Iris pigment epithelial cell (primary cell): ENCODE measurements at regions not wholly inside any gene's neighbourhood (a gene's known extent, or its start where the extent isn't known, plus 50 kb on each side); places are given as distances from the start of the nearest gene placed in this dataset.

Experiments
- DNase-seq: peaks from one replicate; pipeline ENCODE4 v3.0.0-alpha.2; 2011; ENCODE audit warnings: low read depth

- DNase-seq = peak; percentile 48
Observed at GRCh38 chr3:18295171-18295920, 129.8 kb downstream of the SATB1 start.

- DNase-seq = no peak
Observed at GRCh38 chr3:18290157-18290556, 135.0 kb downstream of the SATB1 start.

GRCh38 chr3:18288243-18288642, 136.9 kb downstream of the SATB1 start:
- DNase-seq = no peak

- no peak for DNase-seq
Observed at GRCh38 chr3:18284716-18285115, 140.4 kb downstream of the SATB1 start.

GRCh38 chr3:18283680-18284079, 141.5 kb downstream of the SATB1 start:
- no peak for DNase-seq

- DNase-seq = no peak
Observed at GRCh38 chr3:18282507-18282906, 142.6 kb downstream of the SATB1 start.

GRCh38 chr3:18279226-18279737, 145.9 kb downstream of the SATB1 start:
- no peak for DNase-seq

- no peak for DNase-seq
Observed at GRCh38 chr3:18264853-18265252, 160.3 kb downstream of the SATB1 start.

- no peak for DNase-seq
Observed at GRCh38 chr3:18264361-18264760, 160.8 kb downstream of the SATB1 start.

GRCh38 chr3:18258492-18258891, 166.6 kb downstream of the SATB1 start:
- no peak for DNase-seq

- no peak for DNase-seq
Observed at GRCh38 chr3:18252578-18252977, 172.6 kb downstream of the SATB1 start.

GRCh38 chr3:18250991-18251390, 174.1 kb downstream of the SATB1 start:
- DNase-seq = no peak

GRCh38 chr3:18249126-18249525, 176.0 kb downstream of the SATB1 start:
- peak; percentile 9 for DNase-seq

GRCh38 chr3:18247776-18248310, 177.3 kb downstream of the SATB1 start:
- DNase-seq = no peak

GRCh38 chr3:18247139-18247695, 177.9 kb downstream of the SATB1 start:
- no peak for DNase-seq

GRCh38 chr3:18246336-18247060, 178.6 kb downstream of the SATB1 start:
- DNase-seq = no peak

- no peak for DNase-seq
Observed at GRCh38 chr3:18245721-18246120, 179.4 kb downstream of the SATB1 start.

GRCh38 chr3:18241837-18242236, 183.3 kb downstream of the SATB1 start:
- no peak for DNase-seq

- no peak for DNase-seq
Observed at GRCh38 chr3:18239674-18240073, 185.5 kb downstream of the SATB1 start.

GRCh38 chr3:18238746-18239331, 186.3 kb downstream of the SATB1 start:
- no peak for DNase-seq

- no peak for DNase-seq
Observed at GRCh38 chr3:18238332-18238731, 186.8 kb downstream of the SATB1 start.

- peak; percentile 38 for DNase-seq
Observed at GRCh38 chr3:18237251-18238005, 187.7 kb downstream of the SATB1 start.
